Esophagus muscularis mucosa (tissue), 4 donors: ENCODE measurements at regions not wholly inside any gene's neighbourhood (a gene's known extent, or its start where the extent isn't known, plus 50 kb on each side); places are given as distances from the start of the nearest gene placed in this dataset.

Source experiments
- CTCF ChIP-seq, 3 experiments: fragments of 200-600 bp in 2 of 3; fragments of 450-650 bp in 1 of 3; sonication (generic) in 2 of 3; IDR thresholded peaks; one replicate each; pipeline ENCODE4 v1.5.1; 2017 to 2019; ENCODE audit warnings: antibody characterized with exemption in 3 of 3, mild to moderate bottlenecking in 2 of 3, moderate library complexity in 1 of 3
- EP300 ChIP-seq: sonication (generic); formaldehyde crosslinking; IDR thresholded peaks from one replicate; pipeline ENCODE4 v1.6.1; 2017; ENCODE audit warnings: antibody characterized with exemption
- POLR2A ChIP-seq: fragments of 450-650 bp; IDR thresholded peaks from one replicate; pipeline ENCODE4 v1.6.1; 2017; ENCODE audit warnings: antibody characterized with exemption, moderate library complexity, mild to moderate bottlenecking, low read depth
- POLR2AphosphoS5 ChIP-seq, 2 donors: sonication (generic); formaldehyde crosslinking; IDR thresholded peaks; one replicate each; pipeline ENCODE4 v1.6.1; 2017; ENCODE audit warnings: antibody characterized with exemption in 2 of 2

GRCh38 chr6:145151624-145152023 is 583.7 kb downstream of the EPM2A start:
- TF ChIP-seq CTCF (IDR thresholded peaks at IDR 0.05) (no peak), EP300 (no peak), POLR2A (no peak), POLR2AphosphoS5 (IDR thresholded peaks at IDR 0.05) (no peak)
